ENCODE measurements at regions not wholly inside any gene's neighbourhood (a gene's known extent, or its start where the extent isn't known, plus 50 kb on each side); places are given as distances from the start of the nearest gene placed in this dataset.

DNA sequence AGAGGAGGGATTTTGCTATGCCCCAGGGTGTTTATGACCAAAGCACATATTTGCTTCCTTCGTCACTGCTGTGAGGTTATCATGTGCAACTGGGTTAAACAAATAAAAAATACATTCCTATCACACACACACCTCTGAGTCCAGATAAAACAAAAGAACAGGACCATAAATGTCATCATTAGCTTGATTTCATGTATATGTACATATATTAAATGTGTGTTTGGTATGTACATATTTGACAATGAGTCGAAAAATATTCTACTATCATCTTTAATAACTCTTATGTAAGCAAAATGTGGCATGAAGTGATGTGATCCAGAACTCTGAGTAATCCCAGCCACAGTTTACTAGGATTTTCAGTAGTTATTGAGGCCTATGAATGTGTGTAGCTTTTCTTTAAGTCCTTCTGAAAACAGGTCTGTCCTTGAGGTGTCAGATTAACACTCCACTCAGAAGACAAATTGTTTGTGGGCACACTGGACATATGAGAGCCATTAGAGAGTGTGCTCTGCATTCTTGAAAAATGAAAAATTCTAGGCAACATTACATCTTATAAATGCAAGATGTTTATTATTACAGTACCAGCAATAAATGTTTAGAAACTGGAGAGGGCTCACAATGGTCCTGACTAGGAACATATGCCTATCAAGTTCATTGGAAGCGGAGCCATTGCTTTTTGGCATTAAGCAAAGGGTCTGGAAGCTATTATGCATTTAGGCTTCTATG lies 335.1 kb upstream of the SEMA3A start:
- no peak for DNase-seq (ENCODE audit: low spot score)
- Histone ChIP-seq H3K27ac (replicated peaks; ENCODE audit: low read length) (no peak overlapping the region), H2AK5ac (ENCODE audit: low read depth, low read length) (no peak overlapping the region), H2AFZ (ENCODE audit: low read length) (no peak overlapping the region), H3K4ac (ENCODE audit: low read length) (no peak overlapping the region), H3K79me1 (ENCODE audit: low read depth, low read length) (no peaks in the 10 kb centered on the region), H3K4me3 (ENCODE audit: low read length in 2 of 2) (no peak overlapping the region), H4K8ac (ENCODE audit: low read depth, low read length) (no peak overlapping the region), H3K18ac (ENCODE audit: low read length) (no peak overlapping the region), H3K9me3 (replicated peaks in 1 of 2; ENCODE audit: control insufficient read depth in 2 of 2, insufficient read depth in 1 of 2, low read depth in 1 of 2, low read length in 2 of 2) (no peaks in the 10 kb centered on the region), H4K91ac (ENCODE audit: low read depth, low read length, poor library complexity) (no peak overlapping the region), H2BK120ac (ENCODE audit: low read depth, low read length) (no peak overlapping the region), H3K9ac (ENCODE audit: low read depth, low read length, poor library complexity) (no peak overlapping the region), H2BK5ac (ENCODE audit: low read length) (no peak overlapping the region), H3K27me3 (ENCODE audit: control insufficient read depth in 3 of 3, insufficient read depth in 3 of 3, low read depth in 1 of 3, low read length in 3 of 3) (no peaks in the 10 kb centered on the region), H2BK12ac (ENCODE audit: low read length) (no peak overlapping the region), H3K36me3 (replicated peaks in 1 of 2; ENCODE audit: control insufficient read depth in 2 of 2, insufficient read depth in 2 of 2, low read length in 2 of 2) (no peaks in the 10 kb centered on the region), H3K4me2 (ENCODE audit: insufficient read depth, low read length, poor library complexity, severe bottlenecking) (no peak overlapping the region), H3K14ac (ENCODE audit: low read length) (no peak overlapping the region), H3K4me1 (ENCODE audit: control insufficient read depth in 2 of 2, insufficient read depth in 1 of 2, low read depth in 1 of 2, low read length in 2 of 2) (peaks cover 0 to 2% of the 10 kb centered on the region in 2 donors), H2BK15ac (ENCODE audit: low read length) (no peak overlapping the region), H3K23ac (ENCODE audit: low read depth, low read length, poor library complexity) (no peak overlapping the region)
- WGBS, 2 donors (ENCODE audit: extremely low coverage in 2 of 2, insufficient read length in 2 of 2, insufficient replicate concordance in 1 of 2) = no CpG with 5 or more reads among the region's 3 CpGs

- Histone ChIP-seq H2BK120ac (ENCODE audit: low read depth, low read length) (no peak overlapping the region), H2BK15ac (ENCODE audit: low read length) (no peak overlapping the region), H3K27me3 (ENCODE audit: control insufficient read depth in 3 of 3, insufficient read depth in 3 of 3, low read depth in 1 of 3, low read length in 3 of 3) (no peaks in the 10 kb centered on the region), H2AK5ac (ENCODE audit: low read depth, low read length) (no peak overlapping the region), H2BK12ac (ENCODE audit: low read length) (no peak overlapping the region), H3K14ac (ENCODE audit: low read length) (no peak overlapping the region), H3K9ac (ENCODE audit: low read depth, low read length, poor library complexity) (no peak overlapping the region), H3K4me2 (ENCODE audit: insufficient read depth, low read length, poor library complexity, severe bottlenecking) (no peak overlapping the region), H3K4me1 (ENCODE audit: control insufficient read depth in 2 of 2, insufficient read depth in 1 of 2, low read depth in 1 of 2, low read length in 2 of 2) (peaks cover 0 to 2% of the 10 kb centered on the region in 2 donors), H3K23ac (ENCODE audit: low read depth, low read length, poor library complexity) (no peak overlapping the region), H4K91ac (ENCODE audit: low read depth, low read length, poor library complexity) (no peak overlapping the region), H3K4me3 (ENCODE audit: low read length in 2 of 2) (no peak overlapping the region), H3K9me3 (replicated peaks in 1 of 2; ENCODE audit: control insufficient read depth in 2 of 2, insufficient read depth in 1 of 2, low read depth in 1 of 2, low read length in 2 of 2) (no peaks in the 10 kb centered on the region), H3K27ac (replicated peaks; ENCODE audit: low read length) (no peak overlapping the region), H2BK5ac (ENCODE audit: low read length) (no peak overlapping the region), H2AFZ (ENCODE audit: low read length) (no peak overlapping the region), H4K8ac (ENCODE audit: low read depth, low read length) (no peak overlapping the region), H3K36me3 (replicated peaks in 1 of 2; ENCODE audit: control insufficient read depth in 2 of 2, insufficient read depth in 2 of 2, low read length in 2 of 2) (no peaks in the 10 kb centered on the region), H3K18ac (ENCODE audit: low read length) (no peak overlapping the region), H3K79me1 (ENCODE audit: low read depth, low read length) (no peaks in the 10 kb centered on the region), H3K4ac (ENCODE audit: low read length) (no peak overlapping the region)
- DNase-seq (ENCODE audit: low spot score) = no peak
These were observed 334.3 kb upstream of the SEMA3A start for GRCh38 chr7:84528756-84529479.

DNA sequence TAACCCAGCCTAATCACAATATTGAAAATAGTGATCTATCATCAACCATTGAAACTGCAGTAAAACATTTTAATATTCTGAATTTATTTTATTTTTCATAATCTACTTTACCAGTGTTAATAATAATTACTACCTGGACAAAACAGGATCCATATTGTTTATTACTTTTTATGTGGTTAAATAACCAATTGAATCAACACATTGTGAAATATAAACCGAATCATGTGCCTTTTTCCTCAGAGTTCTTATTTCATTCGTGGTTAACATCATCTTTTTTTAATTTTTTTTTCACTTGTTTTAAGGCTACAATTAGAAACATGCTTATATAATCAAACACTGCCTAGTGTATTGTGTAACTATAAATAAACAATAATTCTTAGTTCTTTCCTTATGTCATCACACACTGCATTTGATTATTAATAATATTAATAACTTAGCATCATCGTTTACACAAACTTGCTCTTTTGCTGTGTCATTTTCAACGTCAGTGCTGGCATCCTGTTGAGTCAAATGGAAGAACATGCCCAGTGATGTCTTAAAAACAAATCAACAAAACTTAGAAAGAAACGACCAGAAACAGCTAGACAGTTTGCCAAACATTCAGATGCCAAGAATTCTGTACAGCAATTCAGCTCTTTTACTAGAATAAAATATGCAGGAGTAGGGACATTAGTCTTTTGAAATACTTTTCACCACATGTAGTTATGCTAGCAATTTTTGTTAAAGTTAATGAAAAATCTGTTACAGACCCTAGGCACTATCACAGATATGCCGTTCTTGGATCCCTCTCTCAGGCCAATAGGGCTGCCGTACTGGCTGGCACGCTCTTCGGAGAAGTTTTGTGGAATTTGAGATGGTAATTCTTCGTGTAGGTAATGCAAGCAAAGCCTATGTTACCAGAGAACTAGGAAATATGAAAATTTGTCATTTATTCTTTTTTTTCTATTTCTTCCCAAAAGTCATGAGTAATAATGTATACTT lies 330.4 kb upstream of the SEMA3A start:
- H3K27me3 ChIP-seq (ENCODE audit: control insufficient read depth in 3 of 3, insufficient read depth in 3 of 3, low read depth in 1 of 3, low read length in 3 of 3) = no peaks in the 10 kb centered on the region
- H3K4me1 ChIP-seq (ENCODE audit: control insufficient read depth in 2 of 2, insufficient read depth in 1 of 2, low read depth in 1 of 2, low read length in 2 of 2) = no peaks in the 10 kb centered on the region
- H2AFZ ChIP-seq (ENCODE audit: low read length) = no peak overlapping the region
- no peak overlapping the region for H4K8ac ChIP-seq (ENCODE audit: low read depth, low read length)
- WGBS, 2 donors (ENCODE audit: extremely low coverage in 2 of 2, insufficient read length in 2 of 2, insufficient replicate concordance in 1 of 2) = no CpG with 5 or more reads among the region's 10 CpGs
- H3K4me3 ChIP-seq (ENCODE audit: low read length in 2 of 2) = no peak overlapping the region
- no peak overlapping the region for H3K9ac ChIP-seq (ENCODE audit: low read depth, low read length, poor library complexity)
- H3K9me3 ChIP-seq (replicated peaks in 1 of 2; ENCODE audit: control insufficient read depth in 2 of 2, insufficient read depth in 1 of 2, low read depth in 1 of 2, low read length in 2 of 2) = no peaks in the 10 kb centered on the region
- H3K4ac ChIP-seq (ENCODE audit: low read length) = no peak overlapping the region
- H4K91ac ChIP-seq (ENCODE audit: low read depth, low read length, poor library complexity) = no peak overlapping the region
- H3K4me2 ChIP-seq (ENCODE audit: insufficient read depth, low read length, poor library complexity, severe bottlenecking) = no peak overlapping the region
- H2BK120ac ChIP-seq (ENCODE audit: low read depth, low read length) = no peak overlapping the region
- no peaks in the 10 kb centered on the region for H3K79me1 ChIP-seq (ENCODE audit: low read depth, low read length)
- H3K23ac ChIP-seq (ENCODE audit: low read depth, low read length, poor library complexity) = no peak overlapping the region
- H2AK5ac ChIP-seq (ENCODE audit: low read depth, low read length) = no peak overlapping the region
- H3K14ac ChIP-seq (ENCODE audit: low read length) = no peak overlapping the region
- H3K27ac ChIP-seq (replicated peaks; ENCODE audit: low read length) = no peak overlapping the region
- H2BK12ac ChIP-seq (ENCODE audit: low read length) = no peak overlapping the region
- H2BK15ac ChIP-seq (ENCODE audit: low read length) = no peak overlapping the region
- H3K36me3 ChIP-seq (replicated peaks in 1 of 2; ENCODE audit: control insufficient read depth in 2 of 2, insufficient read depth in 2 of 2, low read length in 2 of 2) = no peaks in the 10 kb centered on the region
- DNase-seq (ENCODE audit: low spot score) = no peak
- no peak overlapping the region for H2BK5ac ChIP-seq (ENCODE audit: low read length)
- H3K18ac ChIP-seq (ENCODE audit: low read length) = no peak overlapping the region

DNA sequence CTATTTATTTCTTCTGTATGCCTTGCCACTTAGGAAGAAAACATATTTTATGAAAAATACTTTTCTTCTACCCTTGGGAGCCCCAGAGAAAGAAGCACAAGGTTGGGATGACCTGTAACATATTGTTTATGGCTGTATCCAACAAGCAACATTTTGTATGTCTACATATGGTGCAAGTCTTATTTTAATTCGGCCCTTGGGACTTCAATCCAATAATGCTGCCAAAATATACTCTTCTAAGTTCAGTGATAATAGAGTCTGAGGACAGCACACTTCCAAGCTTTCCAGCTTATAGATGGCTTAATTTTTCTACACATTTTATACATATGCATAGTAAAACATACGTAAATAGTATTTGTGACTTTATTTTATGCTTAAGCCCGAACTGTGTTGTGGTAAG lies 318.5 kb upstream of the SEMA3A start:
- Histone ChIP-seq H2BK15ac (ENCODE audit: low read length) (no peak overlapping the region), H2BK12ac (ENCODE audit: low read length) (no peak overlapping the region), H2BK5ac (ENCODE audit: low read length) (no peak overlapping the region), H3K27ac (replicated peaks; ENCODE audit: low read length) (no peak overlapping the region), H3K4me1 (ENCODE audit: control insufficient read depth in 2 of 2, insufficient read depth in 1 of 2, low read depth in 1 of 2, low read length in 2 of 2) (peaks cover 2% of the 10 kb centered on the region in 2 donors), H3K36me3 (replicated peaks in 1 of 2; ENCODE audit: control insufficient read depth in 2 of 2, insufficient read depth in 2 of 2, low read length in 2 of 2) (no peaks in the 10 kb centered on the region), H3K9ac (ENCODE audit: low read depth, low read length, poor library complexity) (no peak overlapping the region), H3K79me1 (ENCODE audit: low read depth, low read length) (no peaks in the 10 kb centered on the region), H2BK120ac (ENCODE audit: low read depth, low read length) (no peak overlapping the region), H3K14ac (ENCODE audit: low read length) (no peak overlapping the region), H4K8ac (ENCODE audit: low read depth, low read length) (no peak overlapping the region), H3K4me3 (ENCODE audit: low read length in 2 of 2) (no peak overlapping the region), H3K4ac (ENCODE audit: low read length) (no peak overlapping the region), H3K9me3 (replicated peaks in 1 of 2; ENCODE audit: control insufficient read depth in 2 of 2, insufficient read depth in 1 of 2, low read depth in 1 of 2, low read length in 2 of 2) (no peaks in the 10 kb centered on the region), H3K4me2 (ENCODE audit: insufficient read depth, low read length, poor library complexity, severe bottlenecking) (no peak overlapping the region), H3K27me3 (ENCODE audit: control insufficient read depth in 3 of 3, insufficient read depth in 3 of 3, low read depth in 1 of 3, low read length in 3 of 3) (no peaks in the 10 kb centered on the region), H2AFZ (ENCODE audit: low read length) (no peak overlapping the region), H4K91ac (ENCODE audit: low read depth, low read length, poor library complexity) (no peak overlapping the region), H3K23ac (ENCODE audit: low read depth, low read length, poor library complexity) (no peak overlapping the region), H2AK5ac (ENCODE audit: low read depth, low read length) (no peak overlapping the region), H3K18ac (ENCODE audit: low read length) (no peak overlapping the region)
- WGBS, 2 donors (ENCODE audit: extremely low coverage in 2 of 2, insufficient read length in 2 of 2, insufficient replicate concordance in 1 of 2) = no CpG with 5 or more reads among the region's 3 CpGs
- no peak for DNase-seq (ENCODE audit: low spot score)

All from neuronal stem cell (in vitro differentiated cells).